Transverse colon (tissue), 4 donors: ENCODE measurements at regions not wholly inside any gene's neighbourhood (a gene's known extent, or its start where the extent isn't known, plus 50 kb on each side); places are given as distances from the start of the nearest gene placed in this dataset.

Experiments
- DNase-seq: peaks from one replicate; pipeline ENCODE4 v3.0.0-alpha.2; 2019
- H3K27ac ChIP-seq, 4 donors: fragments of 200-600 bp; sonication (generic); 2 replicates each; pipeline ENCODE4 v1.5.1; 2016 to 2018; ENCODE audit warnings: inconsistent platforms in 4 of 4
- H3K27me3 ChIP-seq: fragments of 200-600 bp; sonication (generic); 2 replicates; pipeline ENCODE4 v1.5.1; 2017; ENCODE audit warnings: inconsistent platforms
- H3K36me3 ChIP-seq, 4 donors: fragments of 200-600 bp; sonication (generic); 2 replicates each; pipeline ENCODE4 v1.5.1; 2017 to 2019; ENCODE audit warnings: inconsistent platforms in 4 of 4
- H3K4me1 ChIP-seq, 4 donors: fragments of 200-600 bp; sonication (generic); 2 replicates each; pipeline ENCODE4 v1.5.1; 2017 to 2020; ENCODE audit warnings: inconsistent platforms in 4 of 4
- H3K4me3 ChIP-seq, 4 donors: fragments of 200-600 bp; sonication (generic); 1 replicate in 1 of 4; 2 replicates in 3 of 4; pipeline versions ENCODE4 v1.5.1 to v1.6.1; 2017 to 2019; ENCODE audit warnings: inconsistent platforms in 4 of 4
- H3K9me3 ChIP-seq, 2 donors: fragments of 200-600 bp; sonication (generic); 2 replicates each; pipeline ENCODE4 v1.5.1; 2017 to 2019; ENCODE audit warnings: inconsistent platforms in 2 of 2
- CTCF ChIP-seq, 5 experiments: fragments of 200-600 bp in 3 of 5; fragments of 450-650 bp in 2 of 5; sonication (generic) in 3 of 5; IDR thresholded peaks; 1 replicate in 2 of 5; 2 replicates in 3 of 5; pipeline ENCODE4 v1.5.1; 2016 to 2017; ENCODE audit warnings: antibody characterized with exemption in 5 of 5, inconsistent platforms in 3 of 5, mild to moderate bottlenecking in 2 of 5, moderate library complexity in 1 of 5
- EP300 ChIP-seq: sonication (generic); formaldehyde crosslinking; IDR thresholded peaks from one replicate; pipeline ENCODE4 v1.6.1; 2017; ENCODE audit warnings: antibody characterized with exemption, low read depth
- POLR2A ChIP-seq: fragments of 450-650 bp; IDR thresholded peaks from one replicate; pipeline ENCODE4 v1.6.1; 2016; ENCODE audit warnings: antibody characterized with exemption, mild to moderate bottlenecking, moderate library complexity
- POLR2AphosphoS5 ChIP-seq, 3 donors: sonication (generic); formaldehyde crosslinking; IDR thresholded peaks; one replicate each; pipeline ENCODE4 v1.6.1; 2016; ENCODE audit warnings: antibody characterized with exemption in 3 of 3
- WGBS, 2 donors: methylation state at CpG; one replicate each; pipeline ENCODE4 v1.1.5; 2018; ENCODE audit warnings: low coverage in 1 of 2; 5-methylcytosine and 5-hydroxymethylcytosine counted together
- in situ Hi-C, 4 donors: fragments of 200-750 bp; cut with MboI; loops; one replicate each; pipeline versions ENCODE4 v1.15.0 to v1.15.1; 2017; ENCODE audit warnings: low sequenced_read_pairs in 3 of 4, low pct_ligation_motif_present in 1 of 4, low pct_unique_long_range_greater_than_20kb in 1 of 4
- intact Hi-C: fragments of 100-400 bp; cut with DNase I; formaldehyde crosslinking; loops from one replicate; pipeline ENCODE4 v1.15.1; 2023; ENCODE audit warnings: low total_unique reads

GRCh38 chr3:30350011-30350410 lies 256.4 kb upstream of the TGFBR2 start:
- intact Hi-C loops (no loop called here), in situ Hi-C loops (no loop called here)
- Histone ChIP-seq H3K4me1 (peaks cover 5 to 27% (median 8%) of the 10 kb centered on the region in 4 donors), H3K4me3 (no peak overlapping the region), H3K27ac (peak overlapping the region in 2 of 4 donors; percentile 37 to 45), H3K27me3 (no peaks in the 10 kb centered on the region), H3K36me3 (no peaks in the 10 kb centered on the region), H3K9me3 (no peaks in the 10 kb centered on the region)
- DNase-seq, result no peak
- WGBS, 2 donors, result 79 to 82% methylated on average over 2 to 4 of the region's 4 CpGs
- no peak for TF ChIP-seq POLR2A

- WGBS, 2 donors, result 97 to 100% methylated on average over 2 of the region's 2 CpGs
- TF ChIP-seq POLR2A, result no peak
- TF ChIP-seq CTCF (IDR thresholded peaks at IDR 0.05), result no peak
- TF ChIP-seq EP300, result no peak
- no peak for TF ChIP-seq POLR2AphosphoS5 (IDR thresholded peaks at IDR 0.05)
- peaks cover 13 to 29% (median 15%) of the 10 kb centered on the region in 4 donors for H3K4me1 ChIP-seq
- intact Hi-C loops, result no loop called here
- in situ Hi-C loops, result no loop called here
- H3K9me3 ChIP-seq, result no peaks in the 10 kb centered on the region
- no peaks in the 10 kb centered on the region for H3K27me3 ChIP-seq
- H3K27ac ChIP-seq, result no peak overlapping the region
- no peak for DNase-seq
- H3K4me3 ChIP-seq, result no peak overlapping the region
- no peaks in the 10 kb centered on the region for H3K36me3 ChIP-seq
Measured at GRCh38 chr3:30350901-30351300, 255.5 kb upstream of the TGFBR2 start.

- TF ChIP-seq POLR2AphosphoS5 (IDR thresholded peaks at IDR 0.05), result no peak
- no peak for TF ChIP-seq EP300
- TF ChIP-seq POLR2A, result no peak
- TF ChIP-seq CTCF (IDR thresholded peaks at IDR 0.05), result no peak
- no peaks in the 10 kb centered on the region for H3K36me3 ChIP-seq
- H3K9me3 ChIP-seq, result no peaks in the 10 kb centered on the region
- 93 to 100% methylated on average over 1 of the region's 1 CpG for WGBS, 2 donors
- intact Hi-C loops, result no loop called here
- H3K4me3 ChIP-seq, result no peak overlapping the region
- no peak for DNase-seq
- peaks cover 13 to 29% (median 15%) of the 10 kb centered on the region in 4 donors for H3K4me1 ChIP-seq
- H3K27me3 ChIP-seq, result no peaks in the 10 kb centered on the region
- no peak overlapping the region for H3K27ac ChIP-seq
- in situ Hi-C loops, result no loop called here
Measured at GRCh38 chr3:30352410-30353318, 253.7 kb upstream of the TGFBR2 start.

- WGBS, 2 donors, result 62% methylated on average over 1 of the region's 1 CpG; no CpG with 5 or more reads in 1 of the 2 donors
- Histone ChIP-seq H3K9me3 (no peaks in the 10 kb centered on the region), H3K27me3 (no peaks in the 10 kb centered on the region), H3K4me3 (no peak overlapping the region), H3K4me1 (peaks cover 13 to 24% (median 15%) of the 10 kb centered on the region in 4 donors), H3K36me3 (no peaks in the 10 kb centered on the region), H3K27ac (peak overlapping the region in 3 of 4 donors; percentile 26 to 64 (median 32))
- in situ Hi-C loops, result no loop called here
- TF ChIP-seq POLR2A (no peak), EP300 (no peak), POLR2AphosphoS5 (IDR thresholded peaks at IDR 0.05) (no peak), CTCF (IDR thresholded peaks at IDR 0.05) (no peak)
- intact Hi-C loops, result no loop called here
- peak; percentile 27 for DNase-seq
Measured at GRCh38 chr3:30353711-30354467, 252.5 kb upstream of the TGFBR2 start.
